WERI-Rb-1 (cell line): ENCODE measurements at regions not wholly inside any gene's neighbourhood (a gene's known extent, or its start where the extent isn't known, plus 50 kb on each side); places are given as distances from the start of the nearest gene placed in this dataset.

Source experiments
- DNase-seq: peaks from one replicate; pipeline ENCODE4 v3.0.0-alpha.2; 2020
- H3K27ac ChIP-seq: fragments of 250-450 bp; sonication (Bioruptor Pico); 2 replicates; pipeline ENCODE4 v1.5.1; 2020; ENCODE audit warnings: mild to moderate bottlenecking, moderate library complexity
- H3K27me3 ChIP-seq: fragments of 250-450 bp; sonication (Bioruptor Pico); 2 replicates; pipeline ENCODE4 v1.5.1; 2021; ENCODE audit warnings: mild to moderate bottlenecking, low read depth, moderate library complexity; ENCODE audit not compliant: insufficient read depth, severe bottlenecking
- H3K36me3 ChIP-seq: fragments of 250-450 bp; sonication (Bioruptor Pico); 2 replicates; pipeline ENCODE4 v1.5.1; 2020; ENCODE audit warnings: mild to moderate bottlenecking, moderate library complexity
- H3K4me3 ChIP-seq: 2 replicates; pipeline ENCODE4 v1.5.1; 2011; ENCODE audit warnings: low read depth, mild to moderate bottlenecking, control low read depth, low read length
- H3K9me3 ChIP-seq: fragments of 250-450 bp; sonication (Bioruptor Pico); 2 replicates; pipeline ENCODE4 v1.5.1; 2021; ENCODE audit warnings: mild to moderate bottlenecking, moderate library complexity; ENCODE audit not compliant: severe bottlenecking
- CTCF ChIP-seq: IDR thresholded peaks from 2 replicates; pipeline ENCODE4 v1.5.1; 2011; ENCODE audit warnings: low read depth, mild to moderate bottlenecking, control low read depth, inconsistent platforms, low read length

DNA sequence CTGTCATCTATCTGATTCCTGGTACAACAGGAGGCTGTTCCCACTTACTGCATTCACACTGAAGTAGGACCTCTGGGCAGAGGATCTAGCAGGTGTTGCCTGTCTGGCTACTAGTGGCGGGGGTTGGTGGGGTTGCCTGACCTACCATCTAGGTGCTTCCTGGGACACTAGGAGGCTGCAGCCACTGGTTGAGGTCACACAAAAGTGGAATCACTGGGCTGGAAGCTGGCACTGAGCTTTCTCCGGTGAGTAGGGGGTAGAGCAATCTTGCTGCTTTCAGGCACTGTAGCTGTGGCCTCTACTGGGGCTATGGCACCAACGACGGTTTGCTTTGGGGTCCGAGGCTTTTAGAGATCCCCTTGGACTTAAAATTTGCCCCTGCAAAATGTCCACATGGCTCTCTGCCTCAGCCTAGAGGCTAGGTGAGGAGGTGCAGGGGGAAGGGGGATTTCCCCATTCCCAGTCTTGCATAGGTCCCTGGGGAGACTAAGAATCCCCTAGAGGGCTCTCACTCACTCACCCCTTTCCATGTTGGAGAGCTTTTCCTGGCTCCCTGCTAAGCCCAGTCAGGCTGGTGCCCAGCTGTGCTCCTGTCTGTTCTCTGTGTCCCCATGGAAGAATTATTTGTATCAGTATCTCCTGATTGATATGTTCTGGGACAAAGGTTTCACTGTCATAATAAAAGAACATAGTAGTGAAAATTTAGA, 397.7 kb upstream of the EPHA6 start:
- no peaks in the 10 kb centered on the region for H3K36me3 ChIP-seq
- peaks cover 29% of the 10 kb centered on the region for H3K27me3 ChIP-seq
- no peak for DNase-seq
- TF ChIP-seq CTCF = no peak
- H3K9me3 ChIP-seq = no peaks in the 10 kb centered on the region
- H3K4me3 ChIP-seq = no peak overlapping the region
- H3K27ac ChIP-seq = no peak overlapping the region

GRCh38 chr3:96428097-96428496, 386.3 kb upstream of the EPHA6 start:
- H3K36me3 ChIP-seq = no peaks in the 10 kb centered on the region
- no peak for TF ChIP-seq CTCF
- H3K4me3 ChIP-seq = no peak overlapping the region
- peaks cover 51% of the 10 kb centered on the region for H3K27me3 ChIP-seq
- H3K27ac ChIP-seq = no peak overlapping the region
- H3K9me3 ChIP-seq = no peaks in the 10 kb centered on the region
- DNase-seq = no peak

DNA sequence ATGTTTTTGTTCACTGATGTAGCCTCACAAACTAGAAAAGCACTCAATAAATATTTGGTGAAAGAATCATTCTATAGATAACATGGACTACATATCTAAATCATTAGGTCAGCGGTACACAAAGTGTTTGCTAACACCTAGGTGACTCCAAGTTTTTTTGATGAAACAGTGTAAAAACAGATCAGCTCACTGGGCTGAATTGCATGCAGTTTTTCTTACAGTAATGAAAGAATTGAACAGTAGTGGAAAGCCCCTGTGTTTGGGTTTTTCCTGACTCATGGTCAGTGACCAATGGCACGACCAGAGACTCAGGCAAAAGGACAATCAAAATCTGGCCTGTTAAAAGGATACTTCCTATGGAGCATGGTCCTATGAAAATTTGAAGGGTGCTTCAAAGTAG, 384.3 kb upstream of the EPHA6 start:
- no peak for DNase-seq
- Histone ChIP-seq H3K27me3 (peaks cover 41% of the 10 kb centered on the region), H3K9me3 (no peaks in the 10 kb centered on the region), H3K36me3 (no peaks in the 10 kb centered on the region), H3K27ac (no peak overlapping the region), H3K4me3 (no peak overlapping the region)
- TF ChIP-seq CTCF = no peak

- Histone ChIP-seq H3K4me3 (no peak overlapping the region), H3K27me3 (peaks cover 29% of the 10 kb centered on the region), H3K9me3 (no peaks in the 10 kb centered on the region), H3K36me3 (no peaks in the 10 kb centered on the region), H3K27ac (no peak overlapping the region)
- DNase-seq = no peak
- no peak for TF ChIP-seq CTCF
Observed at GRCh38 chr3:96434651-96435050, 379.7 kb upstream of the EPHA6 start.

GRCh38 chr3:96449346-96449745, 365.0 kb upstream of the EPHA6 start:
- Histone ChIP-seq H3K27me3 (peaks cover 54% of the 10 kb centered on the region), H3K9me3 (no peaks in the 10 kb centered on the region), H3K27ac (no peak overlapping the region), H3K4me3 (no peak overlapping the region), H3K36me3 (no peaks in the 10 kb centered on the region)
- no peak for DNase-seq
- no peak for TF ChIP-seq CTCF

DNA sequence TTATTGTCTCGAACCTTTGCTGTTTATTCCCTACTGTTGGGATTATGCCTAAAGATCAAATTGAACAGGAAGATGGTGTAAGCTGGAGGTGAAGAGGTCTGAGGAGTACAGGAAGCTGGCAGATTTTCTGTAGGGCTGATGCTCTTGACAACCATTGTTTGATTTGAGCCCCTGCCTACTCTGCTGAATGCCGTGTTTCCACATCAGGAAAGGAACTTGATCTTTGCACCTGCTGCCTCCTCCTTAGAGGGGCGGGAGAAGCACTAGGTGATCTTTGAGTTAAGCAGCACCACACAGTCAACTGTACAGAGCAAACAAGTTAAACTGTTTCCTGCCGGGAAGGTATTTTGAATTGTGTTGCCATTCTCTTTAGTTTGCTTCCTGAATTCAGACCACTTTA, 364.6 kb upstream of the EPHA6 start:
- Histone ChIP-seq H3K4me3 (no peak overlapping the region), H3K36me3 (no peaks in the 10 kb centered on the region), H3K27ac (no peak overlapping the region), H3K27me3 (peaks cover 54% of the 10 kb centered on the region), H3K9me3 (no peaks in the 10 kb centered on the region)
- TF ChIP-seq CTCF = no peak
- DNase-seq = no peak
